Smooth muscle cell (in vitro differentiated cells): ENCODE measurements at regions not wholly inside any gene's neighbourhood (a gene's known extent, or its start where the extent isn't known, plus 50 kb on each side); places are given as distances from the start of the nearest gene placed in this dataset.

ENCODE experiments used
- DNase-seq: peaks from one replicate; lab custom pipeline; 2025; ENCODE audit not compliant: unreplicated experiment; lab: John Stamatoyannopoulos, UW
- H2AFZ ChIP-seq: fragments of 200-600 bp; sonication (generic); 2 replicates; pipeline ENCODE4 v1.6.0; 2016; ENCODE audit warnings: antibody characterized with exemption, low read depth, mild to moderate bottlenecking
- H3F3A ChIP-seq: fragments of 200-600 bp; sonication (generic); 2 replicates; pipeline ENCODE4 v1.6.0; 2017; ENCODE audit warnings: antibody characterized with exemption, low read depth
- H3K27ac ChIP-seq: fragments of 200-600 bp; sonication (generic); 2 replicates; pipeline ENCODE4 v1.5.1; 2016; ENCODE audit warnings: low read depth, mild to moderate bottlenecking
- H3K27me3 ChIP-seq: fragments of 200-600 bp; sonication (generic); 2 replicates; pipeline ENCODE4 v1.6.1; 2016; ENCODE audit warnings: low read depth, mild to moderate bottlenecking
- H3K36me3 ChIP-seq: fragments of 200-600 bp; sonication (generic); 2 replicates; pipeline ENCODE4 v1.5.1; 2016; ENCODE audit warnings: low read depth
- H3K4me1 ChIP-seq: fragments of 200-600 bp; sonication (generic); 2 replicates; pipeline ENCODE4 v1.5.1; 2016; ENCODE audit warnings: low read depth
- H3K4me2 ChIP-seq: fragments of 200-600 bp; sonication (generic); 2 replicates; pipeline ENCODE4 v1.6.0; 2016; ENCODE audit warnings: mild to moderate bottlenecking
- H3K4me3 ChIP-seq: fragments of 200-600 bp; sonication (generic); 2 replicates; pipeline ENCODE4 v1.5.1; 2016; ENCODE audit warnings: mild to moderate bottlenecking
- H3K79me2 ChIP-seq: fragments of 200-600 bp; sonication (generic); 2 replicates; pipeline ENCODE4 v1.6.0; 2016; ENCODE audit warnings: low read depth, mild to moderate bottlenecking
- H3K9ac ChIP-seq: fragments of 200-600 bp; sonication (generic); 2 replicates; pipeline ENCODE4 v1.6.0; 2016; ENCODE audit warnings: low read depth
- H3K9me3 ChIP-seq: fragments of 200-600 bp; sonication (generic); replicated peaks from 2 replicates; pipeline ENCODE4 v1.5.1; 2016; ENCODE audit warnings: low read depth
- H4K20me1 ChIP-seq: fragments of 200-600 bp; sonication (generic); 2 replicates; pipeline ENCODE4 v1.6.0; 2016; ENCODE audit warnings: low read depth
- CTCF ChIP-seq: fragments of 200-600 bp; sonication (generic); IDR thresholded peaks from 2 replicates; pipeline ENCODE4 v1.5.1; 2017; ENCODE audit warnings: borderline replicate concordance, mild to moderate bottlenecking, antibody characterized with exemption; ENCODE audit not compliant: insufficient read depth, poor library complexity, severe bottlenecking
- WGBS: methylation state at CpG from one replicate; pipeline ENCODE4 v1.1.7; 2016; ENCODE audit warnings: low lambda C conversion rate; 5-methylcytosine and 5-hydroxymethylcytosine counted together

GRCh38 chr10:10431422-10432066 lies 586.1 kb upstream of the CELF2 start:
- H3K4me1 ChIP-seq: no peaks in the 10 kb centered on the region
- no peak for TF ChIP-seq CTCF
- H3K36me3 ChIP-seq: no peaks in the 10 kb centered on the region

GRCh38 chr10:10432296-10433035 lies 585.2 kb upstream of the CELF2 start:
- no peaks in the 10 kb centered on the region for H4K20me1 ChIP-seq
- H3K27me3 ChIP-seq: no peaks in the 10 kb centered on the region
- H2AFZ ChIP-seq: no peak overlapping the region
- no peaks in the 10 kb centered on the region for H3K9me3 ChIP-seq
- H3K4me3 ChIP-seq: no peak overlapping the region
- H3F3A ChIP-seq: no peaks in the 10 kb centered on the region
- H3K36me3 ChIP-seq: no peaks in the 10 kb centered on the region
- H3K4me1 ChIP-seq: no peaks in the 10 kb centered on the region
- no peak for DNase-seq
- no peaks in the 10 kb centered on the region for H3K79me2 ChIP-seq
- WGBS: 78% methylated on average over 9 of the region's 9 CpGs
- no peak overlapping the region for H3K4me2 ChIP-seq
- no peak overlapping the region for H3K27ac ChIP-seq
- no peak overlapping the region for H3K9ac ChIP-seq
- TF ChIP-seq CTCF: no peak

More at GRCh38 chr10:10431422-10432066, 586.1 kb upstream of the CELF2 start:
- Histone ChIP-seq H3K27ac (no peak overlapping the region), H2AFZ (no peak overlapping the region), H3K4me3 (no peak overlapping the region), H3K4me2 (no peak overlapping the region), H3K27me3 (no peaks in the 10 kb centered on the region), H3K79me2 (no peaks in the 10 kb centered on the region), H3F3A (no peaks in the 10 kb centered on the region), H4K20me1 (no peaks in the 10 kb centered on the region), H3K9ac (no peak overlapping the region), H3K9me3 (no peaks in the 10 kb centered on the region)
- DNase-seq: no peak
- 90% methylated on average over 5 of the region's 5 CpGs for WGBS

GRCh38 chr10:10434312-10434711 lies 583.4 kb upstream of the CELF2 start:
- Histone ChIP-seq H3K79me2 (no peaks in the 10 kb centered on the region), H3K9me3 (no peaks in the 10 kb centered on the region), H3K4me1 (no peaks in the 10 kb centered on the region), H3F3A (no peaks in the 10 kb centered on the region), H3K27me3 (no peaks in the 10 kb centered on the region), H3K9ac (no peak overlapping the region), H2AFZ (no peak overlapping the region), H3K4me2 (no peak overlapping the region), H3K27ac (no peak overlapping the region), H3K36me3 (no peaks in the 10 kb centered on the region), H3K4me3 (no peak overlapping the region), H4K20me1 (no peaks in the 10 kb centered on the region)
- TF ChIP-seq CTCF: no peak
- DNase-seq: no peak
- WGBS: 93% methylated on average over 4 of the region's 4 CpGs
